ENCODE measurements at regions not wholly inside any gene's neighbourhood (a gene's known extent, or its start where the extent isn't known, plus 50 kb on each side); places are given as distances from the start of the nearest gene placed in this dataset.

DNA sequence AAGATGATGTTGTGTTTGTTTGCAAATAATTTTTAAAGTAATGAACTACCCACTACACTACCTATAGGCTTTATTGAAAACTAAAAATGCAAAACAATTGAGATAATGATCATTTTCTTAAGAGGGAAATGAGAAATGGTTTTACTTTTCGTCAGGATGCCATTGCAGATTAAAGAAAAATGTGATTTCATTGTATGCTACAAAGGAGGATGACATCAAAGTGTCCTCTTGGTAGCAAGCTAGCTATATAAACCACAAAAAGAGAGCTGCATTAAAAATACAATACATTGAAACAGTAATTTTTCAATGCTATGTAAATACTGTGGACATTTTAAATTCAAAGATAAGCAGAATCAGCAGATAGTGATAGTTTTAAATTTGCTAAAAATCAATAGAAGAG lies 87.5 kb upstream of the DPYD start (continued):
- TF ChIP-seq ZBTB33 (IDR thresholded peaks at IDR 0.05; ENCODE audit: borderline replicate concordance, low read depth): no peak
- TF ChIP-seq MAX (IDR thresholded peaks at IDR 0.05; ENCODE audit: low read depth): no peak
- no peak for TF ChIP-seq IRF3 (IDR thresholded peaks at IDR 0.05; ENCODE audit: low read depth, low read length)
- TF ChIP-seq FOXM1 (IDR thresholded peaks at IDR 0.05; ENCODE audit: low read depth): no peak

DNA sequence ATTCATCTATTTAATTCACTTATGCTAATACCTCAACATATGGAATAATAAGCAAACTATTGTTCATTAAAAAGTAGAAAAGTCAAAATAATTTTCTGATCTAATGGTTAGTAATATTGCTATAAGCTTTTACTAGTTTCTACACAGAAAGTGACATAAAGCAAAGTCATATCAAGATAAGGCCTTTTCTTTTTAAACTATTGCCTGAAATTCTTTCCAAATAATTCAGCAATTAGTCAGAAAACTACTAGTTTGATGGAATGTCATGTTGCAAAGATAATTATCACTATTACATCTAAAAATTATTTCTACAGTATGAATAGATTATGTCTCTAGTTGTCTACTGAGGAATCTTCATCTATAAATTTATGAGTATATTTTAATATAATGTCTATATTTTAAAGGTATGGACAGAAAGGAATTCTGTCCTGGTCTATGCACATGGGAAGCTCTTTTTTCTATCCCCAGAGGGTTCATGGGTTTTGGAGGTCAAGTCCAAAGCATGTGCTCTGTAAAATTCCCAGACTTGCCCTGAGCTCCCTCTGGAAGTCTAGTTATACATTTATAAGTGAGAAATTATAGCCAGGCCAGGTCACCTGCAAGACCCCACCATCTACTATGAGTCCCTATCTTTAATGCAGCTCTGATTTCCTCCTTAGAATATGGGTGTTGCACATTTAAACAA lies 84.6 kb upstream of the DPYD start:
- peak overlapping the region; percentile 22 to 76; a peak in 3 of 4 replicates for H3K27ac ChIP-seq (ENCODE audit: low read depth in 2 of 2, low read length in 1 of 2)
- peaks cover 79% of the 10 kb centered on the region for H3K79me2 ChIP-seq (ENCODE audit: insufficient read depth)
- POLR2A ChIA-PET: no interaction called here
- peak; percentile 78; the same call in 1 of the 2 replicates for TF ChIP-seq FOXM1 (IDR thresholded peaks at IDR 0.05; ENCODE audit: low read depth)
- TF ChIP-seq, protein P1, sequence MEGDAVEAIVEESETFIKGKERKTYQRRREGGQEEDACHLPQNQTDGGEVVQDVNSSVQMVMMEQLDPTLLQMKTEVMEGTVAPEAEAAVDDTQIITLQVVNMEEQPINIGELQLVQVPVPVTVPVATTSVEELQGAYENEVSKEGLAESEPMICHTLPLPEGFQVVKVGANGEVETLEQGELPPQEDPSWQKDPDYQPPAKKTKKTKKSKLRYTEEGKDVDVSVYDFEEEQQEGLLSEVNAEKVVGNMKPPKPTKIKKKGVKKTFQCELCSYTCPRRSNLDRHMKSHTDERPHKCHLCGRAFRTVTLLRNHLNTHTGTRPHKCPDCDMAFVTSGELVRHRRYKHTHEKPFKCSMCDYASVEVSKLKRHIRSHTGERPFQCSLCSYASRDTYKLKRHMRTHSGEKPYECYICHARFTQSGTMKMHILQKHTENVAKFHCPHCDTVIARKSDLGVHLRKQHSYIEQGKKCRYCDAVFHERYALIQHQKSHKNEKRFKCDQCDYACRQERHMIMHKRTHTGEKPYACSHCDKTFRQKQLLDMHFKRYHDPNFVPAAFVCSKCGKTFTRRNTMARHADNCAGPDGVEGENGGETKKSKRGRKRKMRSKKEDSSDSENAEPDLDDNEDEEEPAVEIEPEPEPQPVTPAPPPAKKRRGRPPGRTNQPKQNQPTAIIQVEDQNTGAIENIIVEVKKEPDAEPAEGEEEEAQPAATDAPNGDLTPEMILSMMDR (IDR thresholded peaks at IDR 0.05): no peak
- TF ChIP-seq GABPA (IDR thresholded peaks at IDR 0.05; ENCODE audit: low read depth): no peak
- TF ChIP-seq TCF12 (IDR thresholded peaks at IDR 0.05): peak; percentile 83
- TF ChIP-seq EZH2phosphoT487 (IDR thresholded peaks at IDR 0.05; ENCODE audit: borderline replicate concordance, low read depth): no peak
- TF ChIP-seq RCOR1 (IDR thresholded peaks at IDR 0.05; ENCODE audit: low read length): no peak
- TF ChIP-seq IRF3 (IDR thresholded peaks at IDR 0.05; ENCODE audit: low read depth, low read length): no peak
- no peak for TF ChIP-seq GATA2 (CRISPR knock-in tag; IDR thresholded peaks at IDR 0.05)
- no peak for TF ChIP-seq SIN3A (IDR thresholded peaks at IDR 0.05; ENCODE audit: borderline replicate concordance, low read depth, low read length)
- TF ChIP-seq FOSL2 (IDR thresholded peaks at IDR 0.05; ENCODE audit: borderline replicate concordance, low read depth): peak; percentile 89
- TF ChIP-seq EP300 (IDR thresholded peaks at IDR 0.05; ENCODE audit: borderline replicate concordance in 1 of 2, low read depth in 1 of 2, low read length in 1 of 2): peak in 1 of 2 experiments; percentile 95; a peak in 2 of 4 replicates
- TF ChIP-seq FOXJ3 (CRISPR knock-in tag; IDR thresholded peaks at IDR 0.05): no peak
- no peak for TF ChIP-seq MXI1 (IDR thresholded peaks at IDR 0.05; ENCODE audit: low read depth, low read length)
- no peak for TF ChIP-seq TAF1 (IDR thresholded peaks at IDR 0.05; ENCODE audit: borderline replicate concordance, low read depth, low read length)
- no peak for TF ChIP-seq RFX5 (IDR thresholded peaks at IDR 0.05; ENCODE audit: low read length)
- peak; percentile 51; the same call in 1 of the 2 replicates for TF ChIP-seq RXRA (IDR thresholded peaks at IDR 0.05; ENCODE audit: borderline replicate concordance, low read depth)
- TF ChIP-seq POLR2AphosphoS5 (IDR thresholded peaks at IDR 0.05; ENCODE audit: low read depth, low read length): peak; percentile 38; the same call in 1 of the 2 replicates
- no peak; the same call in 1 of the 2 replicates for TF ChIP-seq YY1 (IDR thresholded peaks at IDR 0.05; ENCODE audit: low read depth)
- TF ChIP-seq ZBTB33 (IDR thresholded peaks at IDR 0.05; ENCODE audit: borderline replicate concordance, low read depth): 0 out of 2 replicates have a peak, but pooled peaks have one; percentile 16
- TF ChIP-seq NRF1 (IDR thresholded peaks at IDR 0.05; ENCODE audit: low read depth, low read length): no peak
- peak; percentile 73; the same call in 1 of the 2 replicates for TF ChIP-seq NFIC (IDR thresholded peaks at IDR 0.05; ENCODE audit: borderline replicate concordance)

More for the DNA sequence above, 84.6 kb upstream of the DPYD start:
- peaks cover 47% of the 10 kb centered on the region for H3F3A ChIP-seq (replicated peaks; ENCODE audit: insufficient read depth)
- DNase-seq: no peak
- H3K4me1 ChIP-seq (ENCODE audit: control insufficient read depth in 1 of 2, insufficient read depth in 2 of 2, low read depth in 1 of 2, low read length in 1 of 2): peaks cover 0 to 78% of the 10 kb centered on the region in 2 experiments; a peak in 2 of 4 replicates
- no peak overlapping the region for H3K4me3 ChIP-seq (ENCODE audit: low read depth in 2 of 2, low read length in 1 of 2)
- peak overlapping the region; percentile 43; the same call in 1 of the 2 replicates for H3K9ac ChIP-seq
- H2AFZ ChIP-seq (ENCODE audit: low read depth): 0 out of 2 replicates have a peak overlapping the region, but pooled peaks have one; percentile 39
- H3K9me2 ChIP-seq: no peaks in the 10 kb centered on the region
- H4K20me1 ChIP-seq (ENCODE audit: insufficient read depth): no peaks in the 10 kb centered on the region
- no peaks in the 10 kb centered on the region for H3K27me3 ChIP-seq (ENCODE audit: insufficient read depth)
- no peaks in the 10 kb centered on the region for H3K9me3 ChIP-seq
- CTCF ChIA-PET: no interaction called here
- peak overlapping the region; percentile 34; the same call in 1 of the 2 replicates for H3K4me2 ChIP-seq
- H3K36me3 ChIP-seq (replicated peaks in 1 of 2; ENCODE audit: control insufficient read depth in 1 of 2, insufficient read depth in 2 of 2, low read length in 1 of 2): peaks cover 0 to 4% of the 10 kb centered on the region in 2 experiments
